ENCODE measurements at regions not wholly inside any gene's neighbourhood (a gene's known extent, or its start where the extent isn't known, plus 50 kb on each side); places are given as distances from the start of the nearest gene placed in this dataset.

GRCh38 chr4:96955691-96956090 is 1115.8 kb downstream of the PDHA2 start:
- no peak for TF ChIP-seq CTCF (IDR thresholded peaks at IDR 0.05)
- TF ChIP-seq POLR2A (IDR thresholded peaks at IDR 0.05), result no peak
- TF ChIP-seq EP300 (IDR thresholded peaks at IDR 0.05; ENCODE audit: low read depth), result no peak
- TF ChIP-seq POLR2AphosphoS5 (IDR thresholded peaks at IDR 0.05), result no peak

Measured in transverse colon (tissue), 4 donors.